AG09309 (cell line): ENCODE measurements at regions not wholly inside any gene's neighbourhood (a gene's known extent, or its start where the extent isn't known, plus 50 kb on each side); places are given as distances from the start of the nearest gene placed in this dataset.
A peak's percentile ranks its signal among the peaks of the same experiment; 100 is the strongest.

Source experiments
- DNase-seq: peaks from one replicate; pipeline ENCODE4 v3.0.0-alpha.2; 2010; ENCODE audit warnings: low read depth
- H3K4me3 ChIP-seq: 2 replicates; pipeline ENCODE4 v1.5.1; 2011; ENCODE audit warnings: mild to moderate bottlenecking, low read depth, low read length, moderate library complexity; ENCODE audit not compliant: control insufficient read depth
- TF ChIP-seq, protein P1 (sequence below): IDR thresholded peaks from 2 replicates; pipeline ENCODE4 v1.5.1; 2011; ENCODE audit warnings: mild to moderate bottlenecking, low read depth, low read length, inconsistent platforms; ENCODE audit not compliant: insufficient read depth, control insufficient read depth; ENCODE audit errors: missing control alignments

DNA sequence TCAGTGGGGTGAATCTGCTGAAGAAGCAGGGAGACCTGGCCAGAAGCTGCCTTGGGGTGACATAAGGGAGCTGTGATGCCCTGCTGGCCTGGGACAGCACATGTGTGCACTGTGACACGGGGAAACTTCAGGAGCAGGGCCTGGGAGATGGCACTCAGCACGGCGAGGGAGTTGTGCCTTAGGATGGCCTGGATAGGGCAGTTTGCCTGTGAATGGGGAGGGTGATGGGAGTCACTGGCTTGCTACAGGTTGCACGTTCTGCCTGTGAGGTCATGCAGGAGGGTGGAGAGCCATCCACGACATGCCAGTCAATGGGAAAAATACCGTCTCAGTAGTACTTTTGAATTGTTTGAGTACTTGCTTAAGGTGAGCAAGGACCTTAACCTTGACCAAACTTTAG lies 76.8 kb upstream of the UBE3A start:
- H3K4me3 ChIP-seq = no peak overlapping the region
- no peak for DNase-seq
- TF ChIP-seq, protein P1, sequence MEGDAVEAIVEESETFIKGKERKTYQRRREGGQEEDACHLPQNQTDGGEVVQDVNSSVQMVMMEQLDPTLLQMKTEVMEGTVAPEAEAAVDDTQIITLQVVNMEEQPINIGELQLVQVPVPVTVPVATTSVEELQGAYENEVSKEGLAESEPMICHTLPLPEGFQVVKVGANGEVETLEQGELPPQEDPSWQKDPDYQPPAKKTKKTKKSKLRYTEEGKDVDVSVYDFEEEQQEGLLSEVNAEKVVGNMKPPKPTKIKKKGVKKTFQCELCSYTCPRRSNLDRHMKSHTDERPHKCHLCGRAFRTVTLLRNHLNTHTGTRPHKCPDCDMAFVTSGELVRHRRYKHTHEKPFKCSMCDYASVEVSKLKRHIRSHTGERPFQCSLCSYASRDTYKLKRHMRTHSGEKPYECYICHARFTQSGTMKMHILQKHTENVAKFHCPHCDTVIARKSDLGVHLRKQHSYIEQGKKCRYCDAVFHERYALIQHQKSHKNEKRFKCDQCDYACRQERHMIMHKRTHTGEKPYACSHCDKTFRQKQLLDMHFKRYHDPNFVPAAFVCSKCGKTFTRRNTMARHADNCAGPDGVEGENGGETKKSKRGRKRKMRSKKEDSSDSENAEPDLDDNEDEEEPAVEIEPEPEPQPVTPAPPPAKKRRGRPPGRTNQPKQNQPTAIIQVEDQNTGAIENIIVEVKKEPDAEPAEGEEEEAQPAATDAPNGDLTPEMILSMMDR = no peak

DNA sequence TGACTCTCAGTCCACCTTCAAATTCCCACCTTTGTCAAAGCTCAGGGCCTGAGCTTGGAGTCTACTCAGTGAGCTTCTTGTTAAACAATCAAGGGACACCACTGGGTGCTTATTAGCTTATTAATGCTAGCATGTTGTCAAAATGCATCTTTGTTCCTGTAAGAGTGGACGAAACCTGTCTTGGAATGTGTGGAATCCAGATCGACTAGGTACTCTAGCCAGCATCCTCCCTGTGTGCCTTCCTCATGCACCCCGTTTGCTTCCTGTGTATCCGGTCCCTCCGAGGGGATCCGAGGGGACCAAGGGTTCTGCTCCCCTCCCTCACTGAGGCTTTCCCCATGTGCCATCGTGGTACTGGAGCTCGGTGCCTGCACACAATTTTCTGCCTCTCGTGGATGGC lies 75.7 kb upstream of the UBE3A start:
- H3K4me3 ChIP-seq = no peak overlapping the region
- TF ChIP-seq, protein P1 = no peak
- no peak for DNase-seq

DNA sequence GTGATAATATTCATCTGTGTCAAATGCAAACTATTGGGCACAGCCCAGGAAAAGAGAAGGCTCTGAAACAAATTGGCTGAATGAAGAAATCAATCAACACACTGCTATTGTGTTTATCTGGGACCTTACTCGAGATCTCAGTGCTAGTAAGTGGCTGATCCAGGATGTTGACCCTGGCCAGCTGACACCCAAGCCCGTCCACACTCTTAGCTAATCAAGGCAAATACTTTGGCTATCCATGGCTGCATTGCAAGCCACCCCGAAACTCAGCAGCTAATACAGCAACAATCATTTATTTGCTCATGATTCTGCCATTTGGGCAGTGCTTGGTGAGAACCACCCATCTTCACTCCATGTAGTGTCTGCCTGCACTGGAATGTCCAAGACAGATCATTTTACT lies 74.1 kb upstream of the UBE3A start:
- no peak overlapping the region for H3K4me3 ChIP-seq
- DNase-seq = no peak
- TF ChIP-seq, protein P1 = no peak

DNA sequence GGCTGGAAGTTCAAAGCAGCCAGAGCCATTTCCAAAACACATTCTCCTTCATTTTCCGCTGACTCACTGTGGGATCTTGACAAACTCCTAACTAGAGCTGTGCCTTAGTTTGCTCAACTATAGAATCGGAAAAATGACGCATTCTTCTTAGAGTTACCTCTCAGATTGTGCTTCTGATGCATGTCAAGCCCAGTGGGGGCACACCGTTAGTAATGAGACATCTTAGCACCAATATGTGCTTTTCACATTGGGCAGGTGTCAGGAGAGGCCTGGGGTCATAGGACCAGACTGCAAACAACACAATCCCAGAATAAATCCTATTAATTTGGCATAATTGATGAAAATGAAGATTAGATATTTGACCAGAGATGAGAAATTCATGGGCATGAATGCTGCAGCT lies 71.3 kb upstream of the UBE3A start:
- TF ChIP-seq, protein P1 = no peak
- no peak overlapping the region for H3K4me3 ChIP-seq
- DNase-seq = no peak

DNA sequence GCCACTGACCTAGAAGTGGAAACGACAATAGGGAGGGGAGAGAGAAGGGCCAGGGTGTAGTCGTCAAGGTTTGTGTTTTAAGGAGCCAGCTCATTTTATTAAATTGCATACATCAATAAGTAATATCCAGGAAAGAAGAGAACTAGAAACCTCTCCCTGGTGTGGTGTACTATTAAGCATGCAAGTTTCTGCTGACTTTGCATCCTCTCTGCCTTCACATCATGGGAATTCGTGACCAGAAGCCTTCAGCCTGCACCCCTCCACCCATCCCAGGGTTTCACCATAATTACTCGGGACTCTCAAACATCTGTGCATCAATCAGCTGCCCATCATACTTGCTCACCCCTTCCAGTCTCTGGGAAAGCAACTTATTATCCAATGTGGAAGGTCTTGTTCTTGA lies 70.9 kb upstream of the UBE3A start:
- no peak for DNase-seq
- no peak overlapping the region for H3K4me3 ChIP-seq
- TF ChIP-seq, protein P1 = no peak

DNA sequence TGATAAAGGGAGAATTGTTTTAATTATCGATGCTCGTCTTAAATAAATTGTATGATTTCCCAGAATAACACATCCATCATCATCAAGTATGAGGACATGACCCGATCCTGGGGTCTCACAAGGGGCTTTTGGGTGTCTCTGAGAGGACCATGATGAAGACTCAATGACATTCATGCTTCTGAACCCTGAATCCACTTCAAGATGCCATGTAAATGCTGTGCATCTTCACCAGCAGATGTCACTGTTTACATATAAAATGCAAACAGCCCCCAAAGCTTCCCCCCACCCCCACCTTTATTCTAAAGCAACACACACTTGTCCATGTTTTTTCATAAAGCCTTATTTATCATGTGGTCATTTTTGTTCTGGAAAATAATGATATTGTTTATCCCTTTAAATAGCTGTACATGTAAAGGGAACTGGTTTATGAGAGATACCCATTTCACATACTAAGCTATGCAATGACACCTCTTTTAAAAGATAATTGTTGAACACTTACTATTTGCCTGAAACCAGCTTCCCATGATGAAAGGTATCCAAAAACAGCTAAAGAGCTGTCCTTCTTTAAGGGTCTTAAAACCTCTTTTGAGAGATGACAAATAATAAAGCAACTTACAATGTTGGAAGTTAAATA lies 69.7 kb upstream of the UBE3A start:
- no peak overlapping the region for H3K4me3 ChIP-seq
- DNase-seq = no peak
- TF ChIP-seq, protein P1 = peak; percentile 74

DNA sequence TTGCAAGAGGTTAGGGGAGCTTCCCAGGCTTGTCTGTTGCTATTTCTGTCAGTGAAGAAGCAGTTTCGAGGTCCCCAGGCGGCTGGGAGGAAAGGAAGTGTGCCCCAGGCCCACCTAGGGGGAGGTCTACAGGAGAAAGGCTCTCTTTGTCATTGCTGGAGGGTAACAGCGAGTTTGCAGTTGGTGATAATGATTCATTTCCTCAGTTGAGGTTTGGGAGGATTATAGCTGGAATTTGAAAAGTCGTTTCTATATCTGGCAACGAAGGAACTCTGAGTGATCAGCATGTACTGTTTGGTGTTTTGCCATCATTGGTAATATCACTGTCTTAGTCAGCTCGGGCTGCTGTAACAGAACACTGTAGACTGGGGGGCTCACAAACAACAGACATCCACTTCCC lies 65.5 kb upstream of the UBE3A start:
- TF ChIP-seq, protein P1 = no peak
- no peak overlapping the region for H3K4me3 ChIP-seq
- DNase-seq = peak; percentile 46
